HEK293T (cell line): ENCODE measurements at regions not wholly inside any gene's neighbourhood (a gene's known extent, or its start where the extent isn't known, plus 50 kb on each side); places are given as distances from the start of the nearest gene placed in this dataset.
A peak's percentile ranks its signal among the peaks of the same experiment; 100 is the strongest.
"Not testable (repeated sequence)": the region's sequence is repeated elsewhere in the genome, so short reads cannot be mapped to it uniquely, and the experiment has no call there.

Experiments used
- CTCF ChIA-PET: fragments of 350-600 bp; formaldehyde crosslinking; extraction: SDS; loops from one replicate; lab custom pipeline; 2021; ENCODE audit warnings: antibody characterized with exemption, inconsistent platforms; lab: Yijun Ruan, JAX
- POLR2A ChIA-PET: fragments of 350-600 bp; formaldehyde crosslinking; extraction: SDS; loops from one replicate; lab custom pipeline; 2020; ENCODE audit warnings: antibody characterized with exemption, inconsistent platforms; lab: Yijun Ruan, JAX
- DNase-seq: peaks from one replicate; pipeline ENCODE4 v3.0.0; 2012; ENCODE audit warnings: mixed read lengths; ENCODE audit errors: extremely low spot score
- ARNT ChIP-seq: fragments of 450-650 bp; IDR thresholded peaks from 2 replicates; pipeline ENCODE4 v1.6.1; 2017; ENCODE audit warnings: mild to moderate bottlenecking
- BHLHE40 ChIP-seq: fragments of 450-650 bp; IDR thresholded peaks from 2 replicates; pipeline ENCODE4 v1.6.1; 2016; ENCODE audit warnings: mild to moderate bottlenecking, moderate library complexity, borderline replicate concordance
- CTBP1 ChIP-seq: fragments of 450-650 bp; IDR thresholded peaks from 2 replicates; pipeline ENCODE4 v1.6.1; 2016; ENCODE audit warnings: borderline replicate concordance
- ELF4 ChIP-seq: fragments of 450-650 bp; IDR thresholded peaks from 2 replicates; pipeline ENCODE4 v1.6.1; 2017; ENCODE audit warnings: antibody characterized with exemption
- FOXA1 ChIP-seq: fragments of 450-650 bp; IDR thresholded peaks from 2 replicates; pipeline ENCODE4 v1.6.1; 2016; ENCODE audit warnings: mild to moderate bottlenecking
- FOXK2 ChIP-seq: fragments of 450-650 bp; IDR thresholded peaks from 2 replicates; pipeline ENCODE4 v1.6.1; 2016; ENCODE audit warnings: mild to moderate bottlenecking
- FOXM1 ChIP-seq: fragments of 450-650 bp; IDR thresholded peaks from 2 replicates; pipeline ENCODE4 v1.6.1; 2017; ENCODE audit warnings: mild to moderate bottlenecking, borderline replicate concordance
- HDGF ChIP-seq: fragments of 450-650 bp; IDR thresholded peaks from 2 replicates; pipeline ENCODE4 v1.6.1; 2017; ENCODE audit warnings: antibody characterized with exemption, borderline replicate concordance
- L3MBTL2 ChIP-seq: fragments of 450-650 bp; conservative IDR thresholded peaks from 2 replicates; pipeline ENCODE4 v1.6.1; 2016; ENCODE audit warnings: mild to moderate bottlenecking
- LEF1 ChIP-seq: fragments of 450-650 bp; IDR thresholded peaks from 2 replicates; pipeline ENCODE4 v1.6.1; 2017; ENCODE audit warnings: mild to moderate bottlenecking, borderline replicate concordance
- NFRKB ChIP-seq: fragments of 450-650 bp; IDR thresholded peaks from 2 replicates; pipeline ENCODE4 v1.6.1; 2016; ENCODE audit warnings: mild to moderate bottlenecking, moderate library complexity
- PKNOX1 ChIP-seq: fragments of 450-650 bp; IDR thresholded peaks from 2 replicates; pipeline ENCODE4 v1.6.1; 2016
- SP1 ChIP-seq: fragments of 450-650 bp; IDR thresholded peaks from 2 replicates; pipeline ENCODE4 v1.6.1; 2017
- SUZ12 ChIP-seq: fragments of 450-650 bp; IDR thresholded peaks from 2 replicates; pipeline ENCODE4 v1.6.1; 2016; ENCODE audit warnings: mild to moderate bottlenecking
- TARDBP ChIP-seq: fragments of 450-650 bp; IDR thresholded peaks from 2 replicates; pipeline ENCODE4 v1.6.1; 2016
- ZNF384 ChIP-seq: fragments of 450-650 bp; IDR thresholded peaks from 2 replicates; pipeline ENCODE4 v1.6.1; 2016

GRCh38 chr1:118396279-118396678 is 211.3 kb upstream of the SPAG17 start:
- CTCF ChIA-PET, result no interaction called here
- no peak for DNase-seq
- POLR2A ChIA-PET, result no interaction called here
- TF ChIP-seq HDGF, result no peak
- no peak for TF ChIP-seq LEF1
- no peak for TF ChIP-seq CTBP1
- TF ChIP-seq FOXM1, result no peak
- TF ChIP-seq NFRKB, result no peak
- no peak for TF ChIP-seq FOXA1
- no peak for TF ChIP-seq L3MBTL2
- TF ChIP-seq ELF4, result no peak
- no peak for TF ChIP-seq FOXK2
- TF ChIP-seq PKNOX1, result no peak

- TF ChIP-seq PKNOX1 (peak; percentile 74), NFRKB (no peak)
- ChIA-PET CTCF (no interaction called here), POLR2A (no interaction called here)
- DNase-seq, result no peak
Measured at GRCh38 chr1:118395430-118395991, 210.5 kb upstream of the SPAG17 start.

GRCh38 chr1:118390955-118391354 is 205.9 kb upstream of the SPAG17 start:
- POLR2A ChIA-PET, result no interaction called here
- TF ChIP-seq LEF1, result no peak
- TF ChIP-seq SP1, result no peak
- TF ChIP-seq BHLHE40, result no peak
- TF ChIP-seq L3MBTL2, result no peak
- TF ChIP-seq HDGF, result no peak
- no peak for TF ChIP-seq ARNT
- no peak for TF ChIP-seq FOXK2
- TF ChIP-seq NFRKB, result no peak
- no peak for TF ChIP-seq PKNOX1
- no peak for TF ChIP-seq FOXM1
- TF ChIP-seq FOXA1, result no peak
- no peak for TF ChIP-seq TARDBP
- TF ChIP-seq ELF4, result no peak
- TF ChIP-seq SUZ12, result no peak
- no peak for TF ChIP-seq ZNF384
- no peak for TF ChIP-seq CTBP1
- DNase-seq, result no peak
- CTCF ChIA-PET, result no interaction called here

GRCh38 chr1:118388301-118388959 is 203.4 kb upstream of the SPAG17 start:
- ChIA-PET POLR2A (no interaction called here), CTCF (no interaction called here)
- TF ChIP-seq SP1, result no peak
- no peak for TF ChIP-seq SUZ12
- no peak for TF ChIP-seq LEF1
- DNase-seq, result no peak

GRCh38 chr1:118381197-118381869 is 196.3 kb upstream of the SPAG17 start:
- POLR2A ChIA-PET, result no interaction called here
- DNase-seq, result no peak
- CTCF ChIA-PET, result interaction anchor here (0.6 kb wide), 1 partner anchor 895 kb away, joined by 5 read pairs; no protein-coding TSS in a partner anchor
- TF ChIP-seq LEF1 (no peak), HDGF (no peak), L3MBTL2 (no peak), FOXK2 (no peak), ARNT (no peak), SP1 (no peak), NFRKB (no peak), ZNF384 (no peak), BHLHE40 (no peak), FOXM1 (no peak), SUZ12 (no peak)

- POLR2A ChIA-PET, DNase-seq, CTCF ChIA-PET: not testable (repeated sequence)
Measured at GRCh38 chr1:118377183-118377582, 192.2 kb upstream of the SPAG17 start.

GRCh38 chr1:118371612-118372011 is 186.6 kb upstream of the SPAG17 start:
- TF ChIP-seq BHLHE40, result no peak
- TF ChIP-seq CTBP1, result no peak
- no peak for DNase-seq
- CTCF ChIA-PET, result no interaction called here
- POLR2A ChIA-PET, result no interaction called here
